SK-N-SH treated with all-trans-retinoic acid at 6 μM for 48 hours (cell line): ENCODE measurements at regions not wholly inside any gene's neighbourhood (a gene's known extent, or its start where the extent isn't known, plus 50 kb on each side); places are given as distances from the start of the nearest gene placed in this dataset.

ENCODE experiments used
- ATAC-seq: fragments of 200-7000 bp; cut with Tn5 transposase; 3 replicates; pipeline ENCODE4 v1.9.1; 2020; ENCODE audit warnings: mild to moderate bottlenecking, moderate library complexity
- ARNTL ChIP-seq: fragments of 450-650 bp; formaldehyde crosslinking; IDR thresholded peaks from 2 replicates; pipeline ENCODE4 v1.5.0; 2020; ENCODE audit warnings: low read depth, mild to moderate bottlenecking, moderate library complexity, borderline replicate concordance
- CREB5 ChIP-seq: fragments of 250-450 bp; sonication (Bioruptor Pico); IDR thresholded peaks from 2 replicates; pipeline ENCODE4 v1.5.1; 2020; ENCODE audit warnings: low read depth, mild to moderate bottlenecking, moderate library complexity
- CSDC2 ChIP-seq: fragments of 250-450 bp; sonication (Bioruptor Pico); IDR thresholded peaks from 2 replicates; pipeline ENCODE4 v1.5.0; 2020; ENCODE audit warnings: mild to moderate bottlenecking, moderate library complexity
- CSRNP3 ChIP-seq: fragments of 250-450 bp; sonication (Bioruptor Pico); IDR thresholded peaks from 2 replicates; pipeline ENCODE4 v1.5.1; 2021; ENCODE audit warnings: mild to moderate bottlenecking, moderate library complexity
- ESRRG ChIP-seq: fragments of 250-450 bp; sonication (Bioruptor Pico); IDR thresholded peaks from 2 replicates; pipeline ENCODE4 v1.6.1; 2021; ENCODE audit warnings: mild to moderate bottlenecking
- ISL1 ChIP-seq: fragments of 250-450 bp; sonication (Bioruptor Pico); IDR thresholded peaks from 2 replicates; pipeline ENCODE4 v2.1.2; 2022; ENCODE audit warnings: mild to moderate bottlenecking, moderate library complexity
- PATZ1 ChIP-seq: fragments of 250-450 bp; sonication (Bioruptor Pico); IDR thresholded peaks from 2 replicates; pipeline ENCODE4 v1.8.0; 2020; ENCODE audit warnings: mild to moderate bottlenecking, moderate library complexity, borderline replicate concordance
- POU6F1 ChIP-seq: fragments of 250-450 bp; sonication (Bioruptor Pico); IDR thresholded peaks from 2 replicates; pipeline ENCODE4 v1.8.0; 2021; ENCODE audit warnings: low read depth, mild to moderate bottlenecking, moderate library complexity, borderline replicate concordance
- RARB ChIP-seq: fragments of 250-450 bp; sonication (Bioruptor Pico); IDR thresholded peaks from 2 replicates; pipeline ENCODE4 v1.8.0; 2021; ENCODE audit warnings: mild to moderate bottlenecking, moderate library complexity
- SNAI2 ChIP-seq: fragments of 250-450 bp; sonication (Bioruptor Pico); IDR thresholded peaks from 2 replicates; pipeline ENCODE4 v1.5.0; 2020; ENCODE audit warnings: mild to moderate bottlenecking, moderate library complexity
- TCF4 ChIP-seq: fragments of 250-450 bp; sonication (Bioruptor Pico); IDR thresholded peaks from 2 replicates; pipeline ENCODE4 v1.8.0; 2021; ENCODE audit warnings: mild to moderate bottlenecking, moderate library complexity, borderline replicate concordance
- TSHZ2 ChIP-seq: fragments of 250-450 bp; sonication (Bioruptor Pico); IDR thresholded peaks from 2 replicates; pipeline ENCODE4 v1.5.0; 2020; ENCODE audit warnings: mild to moderate bottlenecking, moderate library complexity
- ZFP3 ChIP-seq: fragments of 250-450 bp; sonication (Bioruptor Pico); IDR thresholded peaks from 2 replicates; pipeline ENCODE4 v1.5.0; 2020; ENCODE audit warnings: mild to moderate bottlenecking, moderate library complexity
- ZFP30 ChIP-seq: fragments of 450-650 bp; formaldehyde crosslinking; IDR thresholded peaks from 2 replicates; pipeline ENCODE4 v1.5.0; 2022; ENCODE audit warnings: mild to moderate bottlenecking, moderate library complexity
- ZNF70 ChIP-seq: fragments of 450-650 bp; formaldehyde crosslinking; IDR thresholded peaks from 2 replicates; pipeline ENCODE4 v1.5.0; 2020; ENCODE audit warnings: mild to moderate bottlenecking, moderate library complexity

- TF ChIP-seq TSHZ2 (CRISPR knock-in tag) (no peak), POU6F1 (CRISPR knock-in tag) (no peak), SNAI2 (CRISPR knock-in tag) (no peak), ISL1 (CRISPR knock-in tag) (no peak), CSDC2 (CRISPR knock-in tag) (no peak)
These were observed 412.4 kb downstream of the PCNX1 start (continued) for GRCh38 chr14:71319666-71320065.

- TF ChIP-seq CREB5 (CRISPR knock-in tag) (no peak), RARB (CRISPR knock-in tag) (no peak), CSRNP3 (no peak), ZFP30 (CRISPR knock-in tag) (no peak), CSDC2 (CRISPR knock-in tag) (no peak), PATZ1 (0 out of 2 replicates have a peak, but pooled peaks have one; percentile 66), ZNF70 (no peak)
These were observed 413.0 kb downstream of the PCNX1 start, which contains the start of gene SIPA1L1 for GRCh38 chr14:71320107-71320733. SIPA1L1 (plus strand) TSS chr14:71320476.

GRCh38 chr14:71320734-71321573, 413.7 kb downstream of the PCNX1 start:
- no peak for TF ChIP-seq ARNTL (CRISPR knock-in tag)
- peak; percentile 53; the same call in 1 of the 2 replicates for TF ChIP-seq PATZ1
- ATAC-seq: peak; percentile 81

More at GRCh38 chr14:71320107-71320733, 413.0 kb downstream of the PCNX1 start, which contains the start of gene SIPA1L1:
- ATAC-seq: peak; percentile 91

GRCh38 chr14:71321574-71322315, 414.5 kb downstream of the PCNX1 start:
- ATAC-seq: peak; percentile 12; the same call in 2 of the 3 replicates
- TF ChIP-seq ESRRG (CRISPR knock-in tag) (no peak), ISL1 (CRISPR knock-in tag) (no peak), TSHZ2 (CRISPR knock-in tag) (no peak), ZFP3 (CRISPR knock-in tag) (no peak), PATZ1 (no peak), TCF4 (CRISPR knock-in tag) (no peak), RARB (CRISPR knock-in tag) (no peak)
